GM12873 (cell line): ENCODE measurements at regions not wholly inside any gene's neighbourhood (a gene's known extent, or its start where the extent isn't known, plus 50 kb on each side); places are given as distances from the start of the nearest gene placed in this dataset.

Experiments
- CTCF ChIP-seq: IDR thresholded peaks from 2 replicates; pipeline ENCODE4 v1.5.1; 2012; ENCODE audit warnings: low read depth, mild to moderate bottlenecking, moderate library complexity, low read length, control low read depth; ENCODE audit not compliant: insufficient read depth; ENCODE audit errors: missing control alignments

- no peak for TF ChIP-seq CTCF
These were observed 186.6 kb downstream of the RAD51AP2 start for GRCh38 chr2:17331636-17332035.

GRCh38 chr2:17328161-17328560 is 190.1 kb downstream of the RAD51AP2 start:
- TF ChIP-seq CTCF: no peak

- TF ChIP-seq CTCF: no peak
These were observed 190.6 kb downstream of the RAD51AP2 start for GRCh38 chr2:17327649-17328048.

GRCh38 chr2:17326717-17327116 is 191.5 kb downstream of the RAD51AP2 start:
- no peak for TF ChIP-seq CTCF

- no peak for TF ChIP-seq CTCF
These were observed 194.5 kb downstream of the RAD51AP2 start for GRCh38 chr2:17323697-17324096.

GRCh38 chr2:17322461-17322860 is 195.8 kb downstream of the RAD51AP2 start:
- TF ChIP-seq CTCF: no peak

- TF ChIP-seq CTCF: no peak
These were observed 199.2 kb downstream of the RAD51AP2 start for GRCh38 chr2:17319090-17319489.
